ENCODE measurements at regions not wholly inside any gene's neighbourhood (a gene's known extent, or its start where the extent isn't known, plus 50 kb on each side); places are given as distances from the start of the nearest gene placed in this dataset.
"Not testable (repeated sequence)": the region's sequence is repeated elsewhere in the genome, so short reads cannot be mapped to it uniquely, and the experiment has no call there.

- 17 to 33% methylated on average over 6 of the region's 6 CpGs for WGBS, 2 donors
- not testable (repeated sequence) for DNase-seq (ENCODE audit: low spot score in 2 of 2)
- TF ChIP-seq CTCF (IDR thresholded peaks at IDR 0.05), result peak in 1 of 3 donors; percentile 44
Observed at GRCh38 chr12:34123092-34123491, 100.8 kb downstream of the ALG10 start.

GRCh38 chr12:34124608-34125007, 102.3 kb downstream of the ALG10 start:
- intact Hi-C loops (cut with DNase I; ENCODE audit: low total_unique reads), result no loop called here
- WGBS, 2 donors, result 85 to 88% methylated on average over 8 of the region's 8 CpGs
- no peak overlapping the region for H3K4me3 ChIP-seq (ENCODE audit: low read depth, poor library complexity, severe bottlenecking)
- no peak for DNase-seq (ENCODE audit: low spot score in 2 of 2)
- TF ChIP-seq POLR2A (IDR thresholded peaks at IDR 0.05), result no peak
- TF ChIP-seq CTCF (IDR thresholded peaks at IDR 0.05), result no peak

More at GRCh38 chr12:34123092-34123491, 100.8 kb downstream of the ALG10 start:
- intact Hi-C loops (cut with DNase I; ENCODE audit: low total_unique reads); H3K4me3 ChIP-seq (ENCODE audit: low read depth, poor library complexity, severe bottlenecking): not testable (repeated sequence)

- TF ChIP-seq CTCF (IDR thresholded peaks at IDR 0.05), result no peak
- no peak for TF ChIP-seq POLR2A (IDR thresholded peaks at IDR 0.05)
- intact Hi-C loops (cut with DNase I; ENCODE audit: low total_unique reads), result no loop called here
- no peak overlapping the region for H3K4me3 ChIP-seq (ENCODE audit: low read depth, poor library complexity, severe bottlenecking)
- 72 to 83% methylated on average over 9 of the region's 9 CpGs for WGBS, 2 donors
- DNase-seq (ENCODE audit: low spot score in 2 of 2), result no peak
Observed at GRCh38 chr12:34126239-34126641, 103.9 kb downstream of the ALG10 start.

- TF ChIP-seq POLR2A (IDR thresholded peaks at IDR 0.05) (no peak), CTCF (IDR thresholded peaks at IDR 0.05) (no peak)
- 95 to 100% methylated on average over 1 of the region's 1 CpG for WGBS, 2 donors
- intact Hi-C loops (cut with DNase I; ENCODE audit: low total_unique reads), result no loop called here
- no peak for DNase-seq (ENCODE audit: low spot score in 2 of 2)
- H3K4me3 ChIP-seq (ENCODE audit: low read depth, poor library complexity, severe bottlenecking), result no peak overlapping the region
Observed at GRCh38 chr12:34126805-34127204, 104.5 kb downstream of the ALG10 start.

GRCh38 chr12:34127379-34127778, 105.1 kb downstream of the ALG10 start:
- WGBS, 2 donors, result 37 to 44% methylated on average over 2 of the region's 2 CpGs
- intact Hi-C loops (cut with DNase I; ENCODE audit: low total_unique reads); H3K4me3 ChIP-seq (ENCODE audit: low read depth, poor library complexity, severe bottlenecking); DNase-seq (ENCODE audit: low spot score in 2 of 2): not testable (repeated sequence)

GRCh38 chr12:34142430-34142829, 120.1 kb downstream of the ALG10 start:
- DNase-seq (ENCODE audit: low spot score in 2 of 2), result no peak

More at GRCh38 chr12:34142430-34142829, 120.1 kb downstream of the ALG10 start:
- H3K4me3 ChIP-seq (ENCODE audit: low read depth, poor library complexity, severe bottlenecking), result no peak overlapping the region
- WGBS, 2 donors, result 80 to 88% methylated on average over 11 of the region's 11 CpGs
- intact Hi-C loops (cut with DNase I; ENCODE audit: low total_unique reads), result no loop called here
- no peak for TF ChIP-seq CTCF (IDR thresholded peaks at IDR 0.05)
- no peak for TF ChIP-seq POLR2A (IDR thresholded peaks at IDR 0.05)
